Skeletal muscle satellite cell (primary cell): ENCODE measurements at regions not wholly inside any gene's neighbourhood (a gene's known extent, or its start where the extent isn't known, plus 50 kb on each side); places are given as distances from the start of the nearest gene placed in this dataset.

Experiments used
- H3K27me3 ChIP-seq: 2 replicates; pipeline ENCODE4 v1.7.0; 2013; ENCODE audit warnings: low read length; ENCODE audit not compliant: control insufficient read depth, insufficient read depth
- H3K36me3 ChIP-seq: 2 replicates; pipeline ENCODE4 v1.7.0; 2013; ENCODE audit warnings: mild to moderate bottlenecking, control low read depth, low read length; ENCODE audit not compliant: insufficient read depth
- H3K4me1 ChIP-seq: 2 replicates; pipeline ENCODE4 v1.7.0; 2013; ENCODE audit warnings: low read length; ENCODE audit not compliant: control insufficient read depth, insufficient read depth
- H3K4me2 ChIP-seq: 2 replicates; pipeline ENCODE4 v1.7.0; 2013; ENCODE audit warnings: mild to moderate bottlenecking, low read length
- H3K4me3 ChIP-seq: 2 replicates; pipeline ENCODE4 v1.7.0; 2013; ENCODE audit warnings: low read length
- H3K9ac ChIP-seq: 2 replicates; pipeline ENCODE4 v1.7.0; 2013; ENCODE audit warnings: mild to moderate bottlenecking, low read depth, low read length, moderate library complexity
- H3K9me3 ChIP-seq: replicated peaks from 2 replicates; pipeline ENCODE4 v1.7.0; 2013; ENCODE audit warnings: mild to moderate bottlenecking, control low read depth, low read length

- Histone ChIP-seq H3K36me3 (no peaks in the 10 kb centered on the region), H3K9ac (no peak overlapping the region), H3K4me2 (no peak overlapping the region), H3K9me3 (peaks cover 30% of the 10 kb centered on the region), H3K4me3 (no peak overlapping the region), H3K27me3 (no peaks in the 10 kb centered on the region), H3K4me1 (no peaks in the 10 kb centered on the region)
Measured at GRCh38 chr5:3958389-3958788, 362.8 kb downstream of the IRX1 start.

- Histone ChIP-seq H3K36me3 (no peaks in the 10 kb centered on the region), H3K9me3 (peaks cover 28% of the 10 kb centered on the region), H3K9ac (no peak overlapping the region), H3K4me3 (no peak overlapping the region), H3K4me2 (no peak overlapping the region), H3K27me3 (no peaks in the 10 kb centered on the region), H3K4me1 (no peaks in the 10 kb centered on the region)
Measured at GRCh38 chr5:3962113-3962512, 366.5 kb downstream of the IRX1 start.

GRCh38 chr5:3963652-3964051 lies 368.0 kb downstream of the IRX1 start:
- H3K9me3 ChIP-seq = peaks cover 16% of the 10 kb centered on the region
- no peaks in the 10 kb centered on the region for H3K4me1 ChIP-seq
- no peaks in the 10 kb centered on the region for H3K27me3 ChIP-seq
- no peak overlapping the region for H3K4me2 ChIP-seq
- no peak overlapping the region for H3K4me3 ChIP-seq
- no peaks in the 10 kb centered on the region for H3K36me3 ChIP-seq
- H3K9ac ChIP-seq = no peak overlapping the region

GRCh38 chr5:3980156-3980555 lies 384.5 kb downstream of the IRX1 start:
- H3K36me3 ChIP-seq = no peaks in the 10 kb centered on the region
- H3K9me3 ChIP-seq = peaks cover 3% of the 10 kb centered on the region
- H3K4me2 ChIP-seq = no peak overlapping the region
- H3K27me3 ChIP-seq = no peaks in the 10 kb centered on the region
- no peaks in the 10 kb centered on the region for H3K4me1 ChIP-seq
- H3K9ac ChIP-seq = no peak overlapping the region
- no peak overlapping the region for H3K4me3 ChIP-seq

GRCh38 chr5:3987867-3988266 lies 392.2 kb downstream of the IRX1 start:
- Histone ChIP-seq H3K4me3 (no peak overlapping the region), H3K36me3 (no peaks in the 10 kb centered on the region), H3K4me2 (no peak overlapping the region), H3K4me1 (no peaks in the 10 kb centered on the region), H3K9me3 (peaks cover 3% of the 10 kb centered on the region), H3K27me3 (no peaks in the 10 kb centered on the region), H3K9ac (no peak overlapping the region)

GRCh38 chr5:3993856-3994473 lies 398.3 kb downstream of the IRX1 start:
- Histone ChIP-seq H3K4me2 (no peak overlapping the region), H3K9ac (no peak overlapping the region), H3K9me3 (peaks cover 8% of the 10 kb centered on the region), H3K4me1 (no peaks in the 10 kb centered on the region), H3K4me3 (no peak overlapping the region), H3K36me3 (no peaks in the 10 kb centered on the region), H3K27me3 (no peaks in the 10 kb centered on the region)

GRCh38 chr5:3994628-3995027 lies 399.0 kb downstream of the IRX1 start:
- H3K4me3 ChIP-seq = no peak overlapping the region
- no peaks in the 10 kb centered on the region for H3K4me1 ChIP-seq
- H3K4me2 ChIP-seq = no peak overlapping the region
- H3K9me3 ChIP-seq = peaks cover 8% of the 10 kb centered on the region
- no peaks in the 10 kb centered on the region for H3K27me3 ChIP-seq
- H3K9ac ChIP-seq = no peak overlapping the region
- H3K36me3 ChIP-seq = no peaks in the 10 kb centered on the region

- peaks cover 14% of the 10 kb centered on the region for H3K9me3 ChIP-seq
- no peaks in the 10 kb centered on the region for H3K27me3 ChIP-seq
- H3K4me1 ChIP-seq = no peaks in the 10 kb centered on the region
- no peak overlapping the region for H3K9ac ChIP-seq
- H3K4me2 ChIP-seq = no peak overlapping the region
- H3K36me3 ChIP-seq = no peaks in the 10 kb centered on the region
- no peak overlapping the region for H3K4me3 ChIP-seq
Measured at GRCh38 chr5:3995954-3996619, 400.5 kb downstream of the IRX1 start.

GRCh38 chr5:3996707-3997336 lies 401.2 kb downstream of the IRX1 start:
- Histone ChIP-seq H3K4me1 (no peaks in the 10 kb centered on the region), H3K36me3 (no peaks in the 10 kb centered on the region), H3K9me3 (peaks cover 15% of the 10 kb centered on the region), H3K4me2 (no peak overlapping the region), H3K9ac (no peak overlapping the region), H3K27me3 (no peaks in the 10 kb centered on the region), H3K4me3 (no peak overlapping the region)

- no peaks in the 10 kb centered on the region for H3K36me3 ChIP-seq
- H3K9me3 ChIP-seq = peaks cover 18% of the 10 kb centered on the region
- H3K4me1 ChIP-seq = no peaks in the 10 kb centered on the region
- H3K4me2 ChIP-seq = no peak overlapping the region
- H3K9ac ChIP-seq = no peak overlapping the region
- no peaks in the 10 kb centered on the region for H3K27me3 ChIP-seq
- no peak overlapping the region for H3K4me3 ChIP-seq
Measured at GRCh38 chr5:3997670-3998069, 402.0 kb downstream of the IRX1 start.

GRCh38 chr5:3999929-4000328 lies 404.3 kb downstream of the IRX1 start:
- H3K9ac ChIP-seq = no peak overlapping the region
- H3K4me1 ChIP-seq = no peaks in the 10 kb centered on the region
- H3K27me3 ChIP-seq = no peaks in the 10 kb centered on the region

GRCh38 chr5:4001004-4001403 lies 405.4 kb downstream of the IRX1 start:
- Histone ChIP-seq H3K4me3 (no peak overlapping the region), H3K9me3 (peaks cover 12% of the 10 kb centered on the region), H3K4me1 (no peaks in the 10 kb centered on the region), H3K27me3 (no peaks in the 10 kb centered on the region), H3K36me3 (no peaks in the 10 kb centered on the region), H3K4me2 (no peak overlapping the region), H3K9ac (no peak overlapping the region)

More at GRCh38 chr5:3999929-4000328, 404.3 kb downstream of the IRX1 start:
- Histone ChIP-seq H3K4me2 (no peak overlapping the region), H3K9me3 (peaks cover 12% of the 10 kb centered on the region), H3K4me3 (no peak overlapping the region), H3K36me3 (no peaks in the 10 kb centered on the region)
